Thyroid gland (tissue), 4 donors: ENCODE measurements at regions not wholly inside any gene's neighbourhood (a gene's known extent, or its start where the extent isn't known, plus 50 kb on each side); places are given as distances from the start of the nearest gene placed in this dataset.

ENCODE experiments used
- CTCF ChIP-seq, 6 experiments: fragments of 200-600 bp in 3 of 6; fragments of 450-650 bp in 3 of 6; sonication (generic) in 3 of 6; IDR thresholded peaks; one replicate each; pipeline ENCODE4 v1.5.1; 2016 to 2019; ENCODE audit warnings: antibody characterized with exemption in 6 of 6, mild to moderate bottlenecking in 2 of 6, inconsistent platforms in 1 of 6, moderate library complexity in 1 of 6
- POLR2A ChIP-seq, 2 donors: fragments of 450-650 bp; IDR thresholded peaks; one replicate each; pipeline ENCODE4 v1.6.1; 2017; ENCODE audit warnings: antibody characterized with exemption in 2 of 2, mild to moderate bottlenecking in 2 of 2, moderate library complexity in 1 of 2

- TF ChIP-seq CTCF (IDR thresholded peaks at IDR 0.05): no peak
- no peak for TF ChIP-seq POLR2A (IDR thresholded peaks at IDR 0.05)
These were observed 752.6 kb upstream of the MARCKS start for GRCh38 chr6:113104541-113104940.
